ENCODE measurements at regions not wholly inside any gene's neighbourhood (a gene's known extent, or its start where the extent isn't known, plus 50 kb on each side); places are given as distances from the start of the nearest gene placed in this dataset.
"Not testable (repeated sequence)": the region's sequence is repeated elsewhere in the genome, so short reads cannot be mapped to it uniquely, and the experiment has no call there.

GRCh38 chr10:121690152-121690848 lies 92.1 kb upstream of the FGFR2 start:
- DNase-seq (ENCODE audit: low spot score), result no peak

- DNase-seq (ENCODE audit: low spot score), result no peak
These were observed 89.0 kb upstream of the FGFR2 start for GRCh38 chr10:121687095-121687813.

GRCh38 chr10:121684276-121684675 lies 86.0 kb upstream of the FGFR2 start:
- DNase-seq (ENCODE audit: low spot score), result no peak

- no peak for DNase-seq (ENCODE audit: low spot score)
These were observed 85.6 kb upstream of the FGFR2 start for GRCh38 chr10:121683816-121684215.

- no peak for DNase-seq (ENCODE audit: low spot score)
These were observed 85.1 kb upstream of the FGFR2 start for GRCh38 chr10:121683366-121683765.

- no peak for DNase-seq (ENCODE audit: low spot score)
These were observed 83.9 kb upstream of the FGFR2 start for GRCh38 chr10:121681997-121682687.

- no peak for DNase-seq (ENCODE audit: low spot score)
These were observed 82.8 kb upstream of the FGFR2 start for GRCh38 chr10:121680879-121681655.

- DNase-seq (ENCODE audit: low spot score), result no peak
These were observed 81.7 kb upstream of the FGFR2 start for GRCh38 chr10:121679916-121680315.

GRCh38 chr10:121678631-121679174 lies 80.5 kb upstream of the FGFR2 start:
- no peak for DNase-seq (ENCODE audit: low spot score)

GRCh38 chr10:121677880-121678279 lies 79.6 kb upstream of the FGFR2 start:
- DNase-seq (ENCODE audit: low spot score), result no peak

- no peak for DNase-seq (ENCODE audit: low spot score)
These were observed 77.1 kb upstream of the FGFR2 start for GRCh38 chr10:121675344-121675743.

- DNase-seq (ENCODE audit: low spot score), result no peak
These were observed 76.6 kb upstream of the FGFR2 start for GRCh38 chr10:121674885-121675284.

- no peak for DNase-seq (ENCODE audit: low spot score)
These were observed 74.5 kb upstream of the FGFR2 start for GRCh38 chr10:121672733-121673132.

- not testable (repeated sequence) for DNase-seq (ENCODE audit: low spot score)
These were observed 71.6 kb upstream of the FGFR2 start for GRCh38 chr10:121669840-121670239.

- DNase-seq (ENCODE audit: low spot score), result no peak
These were observed 70.8 kb upstream of the FGFR2 start for GRCh38 chr10:121669028-121669374.

GRCh38 chr10:121668314-121669027 lies 70.2 kb upstream of the FGFR2 start:
- no peak for DNase-seq (ENCODE audit: low spot score)

- no peak for DNase-seq (ENCODE audit: low spot score)
These were observed 69.7 kb upstream of the FGFR2 start for GRCh38 chr10:121667948-121668313.

GRCh38 chr10:121665809-121666208 lies 67.6 kb upstream of the FGFR2 start:
- DNase-seq (ENCODE audit: low spot score), result no peak

GRCh38 chr10:121664671-121665070 lies 66.4 kb upstream of the FGFR2 start:
- no peak for DNase-seq (ENCODE audit: low spot score)

- DNase-seq (ENCODE audit: low spot score), result peak; percentile 22
These were observed 65.0 kb upstream of the FGFR2 start for GRCh38 chr10:121662945-121663917.

Measured in HuH-7.5 (cell line).